ENCODE measurements at regions not wholly inside any gene's neighbourhood (a gene's known extent, or its start where the extent isn't known, plus 50 kb on each side); places are given as distances from the start of the nearest gene placed in this dataset.
"Not testable (repeated sequence)": the region's sequence is repeated elsewhere in the genome, so short reads cannot be mapped to it uniquely, and the experiment has no call there.

DNA sequence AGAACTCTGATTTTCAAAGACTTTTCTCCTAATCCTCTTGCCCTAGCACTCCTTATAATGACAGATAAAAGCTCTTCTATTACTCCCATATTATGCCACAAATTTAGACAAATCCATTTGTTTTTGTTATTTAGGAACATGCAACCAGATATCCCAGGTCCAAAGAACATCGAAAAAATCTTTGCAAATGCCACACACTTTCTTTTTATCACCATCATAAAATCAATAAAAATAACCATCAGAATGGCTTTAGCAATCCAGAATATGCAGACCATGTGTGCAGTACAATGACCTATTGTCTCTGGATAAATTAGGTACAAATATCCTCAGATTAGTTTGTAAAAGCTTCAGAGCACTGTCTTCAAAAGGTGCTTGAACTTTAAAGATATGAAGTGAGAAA is 376.2 kb upstream of the TCF4 start:
- Histone ChIP-seq H3K36me3 (ENCODE audit: control insufficient read depth, insufficient read depth, low read length) (no peaks in the 10 kb centered on the region), H3K9ac (ENCODE audit: low read length) (no peak overlapping the region), H3K27ac (ENCODE audit: low read depth, low read length) (no peak overlapping the region), H3K27me3 (ENCODE audit: control insufficient read depth, insufficient read depth, low read length) (no peaks in the 10 kb centered on the region), H3K4me3 (ENCODE audit: low read length) (no peak overlapping the region), H3K4me1 (ENCODE audit: control insufficient read depth, insufficient read depth, low read length) (no peaks in the 10 kb centered on the region)

DNA sequence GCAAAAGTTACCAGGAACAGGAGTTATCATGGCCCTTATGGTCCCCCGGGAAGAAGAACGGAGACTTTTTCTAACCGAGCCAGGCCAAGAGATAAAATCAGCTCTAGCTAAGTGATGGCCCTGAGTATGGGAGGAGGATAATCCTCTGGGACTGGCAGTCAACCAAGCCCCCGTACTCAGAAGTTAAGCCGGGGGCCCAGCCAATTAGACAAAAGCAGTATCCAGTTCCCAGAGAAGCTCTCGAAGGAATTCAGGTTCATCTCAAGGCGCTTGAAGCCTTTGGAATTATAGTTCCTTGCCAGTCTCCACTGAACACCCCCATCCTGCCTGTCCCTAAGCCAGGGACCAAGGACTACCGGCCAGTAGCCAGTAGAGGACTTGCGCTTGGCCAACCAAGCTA is 365.3 kb upstream of the TCF4 start:
- Histone ChIP-seq H3K4me1 (ENCODE audit: control insufficient read depth, insufficient read depth, low read length) (no peaks in the 10 kb centered on the region), H3K9ac (ENCODE audit: low read length) (no peak overlapping the region), H3K36me3 (ENCODE audit: control insufficient read depth, insufficient read depth, low read length) (no peaks in the 10 kb centered on the region), H3K27me3 (ENCODE audit: control insufficient read depth, insufficient read depth, low read length) (no peaks in the 10 kb centered on the region), H3K4me3 (ENCODE audit: low read length) (no peak overlapping the region), H3K27ac (ENCODE audit: low read depth, low read length) (no peak overlapping the region)

DNA sequence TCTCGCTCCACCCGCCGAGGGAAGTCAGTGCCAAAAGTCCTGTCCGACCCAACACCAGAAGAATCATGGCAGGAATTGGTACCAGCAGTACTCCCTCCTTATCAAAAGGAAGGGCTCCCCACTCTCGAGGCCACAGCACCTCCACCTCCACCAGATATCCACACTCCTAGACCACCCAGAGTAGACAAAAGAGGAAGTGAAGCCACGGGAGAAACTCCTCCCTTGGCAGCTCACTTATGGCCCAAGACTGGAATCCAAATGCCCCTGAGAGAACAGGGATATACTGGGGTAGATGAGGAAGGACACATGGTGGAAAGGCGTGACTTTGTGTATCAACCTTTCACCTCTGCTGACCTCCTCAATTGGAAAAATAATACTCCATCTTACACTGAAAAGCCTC is 363.7 kb upstream of the TCF4 start:
- not testable (repeated sequence) for H3K27ac ChIP-seq (ENCODE audit: low read depth, low read length); H3K27me3 ChIP-seq (ENCODE audit: control insufficient read depth, insufficient read depth, low read length); H3K9ac ChIP-seq (ENCODE audit: low read length); H3K4me3 ChIP-seq (ENCODE audit: low read length); H3K36me3 ChIP-seq (ENCODE audit: control insufficient read depth, insufficient read depth, low read length); H3K4me1 ChIP-seq (ENCODE audit: control insufficient read depth, insufficient read depth, low read length)

DNA sequence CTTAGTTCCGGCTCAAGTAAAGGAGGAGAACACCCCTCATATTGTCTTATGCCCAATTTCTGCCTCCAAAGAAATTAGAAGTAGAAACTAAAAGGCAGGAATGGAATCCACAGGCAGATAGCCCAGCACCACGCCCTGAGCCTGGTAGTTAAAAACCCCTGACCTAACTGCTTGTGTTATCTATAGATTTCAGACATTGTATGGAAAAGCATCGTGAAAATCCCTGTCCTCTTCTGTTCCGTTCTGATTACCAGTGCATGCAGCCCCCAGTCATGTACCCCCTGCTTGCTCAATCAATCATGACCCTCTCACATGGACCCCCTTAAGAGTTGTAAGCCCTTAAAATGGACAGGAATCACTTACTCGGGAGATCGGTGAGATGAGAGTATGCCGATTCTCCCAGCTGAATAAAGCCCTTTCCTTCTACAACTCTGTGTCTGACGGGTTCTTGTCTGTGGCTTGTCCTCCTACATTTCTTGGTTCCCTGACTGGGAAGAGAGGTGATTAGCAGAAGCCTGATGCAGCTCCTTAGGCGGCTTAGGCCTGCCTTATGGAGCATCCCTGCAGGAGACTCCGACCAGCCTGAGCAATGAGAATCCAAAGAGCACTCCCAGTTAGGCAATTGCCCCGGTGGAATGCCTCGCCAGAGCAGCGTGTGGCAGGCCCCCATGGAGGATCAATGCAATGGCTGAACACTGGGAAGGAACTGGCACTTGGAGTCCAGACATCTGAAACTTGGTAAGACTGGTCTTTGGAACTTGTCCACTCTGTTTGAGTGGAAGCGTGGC is 362.6 kb upstream of the TCF4 start:
- Histone ChIP-seq H3K9ac (ENCODE audit: low read length) (no peak overlapping the region), H3K27ac (ENCODE audit: low read depth, low read length) (no peak overlapping the region), H3K36me3 (ENCODE audit: control insufficient read depth, insufficient read depth, low read length) (no peaks in the 10 kb centered on the region), H3K4me3 (ENCODE audit: low read length) (no peak overlapping the region), H3K4me1 (ENCODE audit: control insufficient read depth, insufficient read depth, low read length) (no peaks in the 10 kb centered on the region), H3K27me3 (ENCODE audit: control insufficient read depth, insufficient read depth, low read length) (no peaks in the 10 kb centered on the region)

DNA sequence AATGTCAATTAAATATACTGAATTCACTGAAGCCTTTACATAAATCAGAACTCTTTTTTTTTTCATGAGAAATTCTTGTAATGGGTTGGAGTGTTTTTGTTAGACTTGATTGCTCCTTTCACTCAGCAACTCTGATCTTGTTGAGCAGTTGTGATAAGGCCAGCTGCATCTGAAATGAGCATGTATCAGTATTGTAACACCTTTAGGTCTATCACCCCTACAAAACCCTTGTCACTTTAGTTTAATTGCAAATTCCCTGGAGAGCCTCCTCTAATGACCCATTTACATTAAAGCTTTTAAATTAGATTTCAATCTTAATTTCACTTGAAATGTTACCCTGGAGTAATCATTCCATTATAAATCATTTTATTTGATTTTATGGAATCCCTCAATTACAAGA is 346.8 kb upstream of the TCF4 start:
- no peak overlapping the region for H3K4me3 ChIP-seq (ENCODE audit: low read length)
- H3K27me3 ChIP-seq (ENCODE audit: control insufficient read depth, insufficient read depth, low read length) = no peaks in the 10 kb centered on the region
- no peak overlapping the region for H3K27ac ChIP-seq (ENCODE audit: low read depth, low read length)
- H3K4me1 ChIP-seq (ENCODE audit: control insufficient read depth, insufficient read depth, low read length) = no peaks in the 10 kb centered on the region
- H3K36me3 ChIP-seq (ENCODE audit: control insufficient read depth, insufficient read depth, low read length) = no peaks in the 10 kb centered on the region
- H3K9ac ChIP-seq (ENCODE audit: low read length) = no peak overlapping the region

DNA sequence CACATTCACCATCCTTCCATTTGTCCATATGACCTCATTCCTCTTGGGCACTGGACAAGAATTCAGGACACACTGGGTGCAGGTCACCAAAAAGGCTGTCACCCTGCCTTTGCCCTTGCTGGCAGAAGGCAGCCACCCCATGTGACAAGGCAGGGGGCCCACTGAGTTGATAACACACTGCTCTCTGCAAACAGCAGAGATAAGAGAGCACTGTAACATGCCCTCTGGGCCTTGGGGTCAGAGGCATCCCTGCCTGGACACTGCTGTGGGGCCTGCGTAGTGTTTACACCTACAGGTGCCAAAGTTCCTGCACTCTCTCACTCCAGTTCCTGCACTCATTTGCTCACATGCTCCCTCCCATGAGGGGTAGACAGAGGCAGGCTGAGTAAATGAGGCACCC is 344.7 kb upstream of the TCF4 start:
- Histone ChIP-seq H3K27me3 (ENCODE audit: control insufficient read depth, insufficient read depth, low read length) (no peaks in the 10 kb centered on the region), H3K4me3 (ENCODE audit: low read length) (no peak overlapping the region), H3K4me1 (ENCODE audit: control insufficient read depth, insufficient read depth, low read length) (no peaks in the 10 kb centered on the region), H3K9ac (ENCODE audit: low read length) (no peak overlapping the region), H3K36me3 (ENCODE audit: control insufficient read depth, insufficient read depth, low read length) (no peaks in the 10 kb centered on the region), H3K27ac (ENCODE audit: low read depth, low read length) (no peak overlapping the region)

DNA sequence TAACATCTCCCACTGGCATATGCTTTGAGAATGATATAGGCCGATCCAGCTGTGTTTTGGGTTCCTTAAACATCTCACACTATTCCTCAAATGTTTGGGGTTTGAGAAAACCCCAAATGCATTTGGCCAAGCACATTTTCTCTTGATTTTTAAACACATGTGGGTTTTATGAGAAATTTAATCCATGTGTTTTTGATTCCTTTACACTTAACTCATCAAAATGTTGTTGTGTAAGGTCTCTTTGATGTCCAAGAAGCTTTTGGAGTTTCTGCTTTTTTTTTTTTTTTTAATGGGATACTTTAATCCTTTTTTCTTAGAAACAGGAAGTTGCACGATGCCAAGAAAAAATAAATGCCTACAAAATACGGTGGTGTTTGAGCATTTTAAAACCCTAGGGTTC is 339.8 kb upstream of the TCF4 start:
- no peaks in the 10 kb centered on the region for H3K36me3 ChIP-seq (ENCODE audit: control insufficient read depth, insufficient read depth, low read length)
- no peak overlapping the region for H3K4me3 ChIP-seq (ENCODE audit: low read length)
- no peak overlapping the region for H3K9ac ChIP-seq (ENCODE audit: low read length)
- H3K27ac ChIP-seq (ENCODE audit: low read depth, low read length) = no peak overlapping the region
- H3K27me3 ChIP-seq (ENCODE audit: control insufficient read depth, insufficient read depth, low read length) = no peaks in the 10 kb centered on the region
- no peaks in the 10 kb centered on the region for H3K4me1 ChIP-seq (ENCODE audit: control insufficient read depth, insufficient read depth, low read length)

DNA sequence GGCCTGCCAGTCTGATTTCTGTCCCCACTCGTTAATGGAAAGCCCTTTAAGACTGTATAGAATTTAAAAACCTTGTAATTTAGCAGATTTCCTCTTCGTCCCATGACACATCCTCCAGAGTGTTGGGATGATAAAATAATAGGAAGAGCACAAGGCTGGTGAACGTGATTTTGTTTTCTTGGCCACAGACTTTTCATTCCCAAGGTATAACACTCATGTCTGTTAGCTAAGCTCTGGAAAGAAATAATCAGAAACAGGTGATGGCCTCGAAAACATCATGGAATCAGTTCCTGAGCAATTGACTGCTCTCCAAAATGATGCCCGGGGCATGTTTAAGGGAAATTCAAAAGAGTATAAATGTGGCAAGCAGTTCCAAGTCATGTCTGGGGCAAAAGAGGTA is 337.8 kb upstream of the TCF4 start:
- no peaks in the 10 kb centered on the region for H3K36me3 ChIP-seq (ENCODE audit: control insufficient read depth, insufficient read depth, low read length)
- H3K4me3 ChIP-seq (ENCODE audit: low read length) = no peak overlapping the region
- H3K27me3 ChIP-seq (ENCODE audit: control insufficient read depth, insufficient read depth, low read length) = no peaks in the 10 kb centered on the region
- H3K9ac ChIP-seq (ENCODE audit: low read length) = no peak overlapping the region
- H3K4me1 ChIP-seq (ENCODE audit: control insufficient read depth, insufficient read depth, low read length) = no peaks in the 10 kb centered on the region
- H3K27ac ChIP-seq (ENCODE audit: low read depth, low read length) = no peak overlapping the region

DNA sequence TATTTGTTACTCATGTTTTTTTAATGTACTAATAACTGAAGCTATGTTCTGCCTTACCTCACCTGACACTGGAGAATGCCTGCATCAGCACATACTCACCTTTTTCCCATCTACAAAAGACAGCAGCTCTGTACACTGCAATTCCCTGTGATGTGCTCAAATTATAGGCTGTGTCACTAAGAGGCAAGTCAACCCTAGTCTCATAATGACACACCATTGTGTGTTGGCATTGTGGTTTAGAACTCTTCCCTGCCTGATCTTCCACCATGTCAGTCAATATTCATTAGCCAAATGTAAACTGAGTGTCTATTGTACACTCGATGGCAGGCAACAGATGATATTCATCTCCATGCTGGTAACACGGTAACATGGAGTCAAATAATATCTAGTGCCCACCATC is 332.1 kb upstream of the TCF4 start:
- Histone ChIP-seq H3K9ac (ENCODE audit: low read length) (no peak overlapping the region), H3K27me3 (ENCODE audit: control insufficient read depth, insufficient read depth, low read length) (no peaks in the 10 kb centered on the region), H3K27ac (ENCODE audit: low read depth, low read length) (no peak overlapping the region), H3K4me3 (ENCODE audit: low read length) (no peak overlapping the region), H3K4me1 (ENCODE audit: control insufficient read depth, insufficient read depth, low read length) (no peaks in the 10 kb centered on the region), H3K36me3 (ENCODE audit: control insufficient read depth, insufficient read depth, low read length) (no peaks in the 10 kb centered on the region)

DNA sequence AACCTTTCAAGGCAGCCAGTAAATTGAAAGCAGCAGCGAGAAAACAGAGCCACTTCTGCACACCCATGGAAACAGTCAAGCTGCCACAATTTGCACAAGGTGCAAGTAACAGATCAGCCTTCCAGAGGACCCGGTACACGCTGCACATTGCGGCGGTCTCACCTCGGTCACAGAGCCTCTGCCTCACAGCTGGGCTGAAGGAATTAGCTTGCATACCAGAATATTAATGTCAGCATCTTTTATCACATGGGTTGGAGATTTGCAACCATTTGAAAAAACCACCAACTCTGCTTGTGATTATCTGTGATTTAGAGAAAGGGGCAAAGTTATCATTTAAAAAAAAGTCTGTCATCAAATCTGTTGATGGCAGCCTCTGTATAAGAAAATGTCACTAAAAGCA is 330.5 kb upstream of the TCF4 start:
- H3K27me3 ChIP-seq (ENCODE audit: control insufficient read depth, insufficient read depth, low read length) = no peaks in the 10 kb centered on the region
- no peaks in the 10 kb centered on the region for H3K36me3 ChIP-seq (ENCODE audit: control insufficient read depth, insufficient read depth, low read length)
- H3K27ac ChIP-seq (ENCODE audit: low read depth, low read length) = no peak overlapping the region
- no peak overlapping the region for H3K4me3 ChIP-seq (ENCODE audit: low read length)
- no peaks in the 10 kb centered on the region for H3K4me1 ChIP-seq (ENCODE audit: control insufficient read depth, insufficient read depth, low read length)
- H3K9ac ChIP-seq (ENCODE audit: low read length) = no peak overlapping the region

DNA sequence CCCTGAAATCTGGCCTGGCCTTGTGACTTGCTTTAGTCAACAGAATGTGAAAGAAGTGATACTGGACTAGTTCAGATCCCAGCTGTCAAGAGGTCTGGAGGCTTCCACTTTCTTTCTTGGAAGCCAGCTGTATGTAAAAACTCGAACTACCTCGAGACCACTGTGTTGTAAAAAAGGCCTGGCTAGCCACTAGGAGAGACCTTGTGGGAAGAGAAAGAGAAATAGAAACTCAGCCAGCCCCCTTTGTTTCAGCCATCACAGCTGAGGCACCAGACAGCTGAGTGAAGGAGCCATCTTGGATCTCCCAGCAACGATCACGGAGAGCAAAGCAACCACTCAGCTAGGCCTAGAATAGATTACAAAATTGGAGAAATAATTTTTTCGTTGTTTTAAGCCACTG is 324.9 kb upstream of the TCF4 start:
- H3K36me3 ChIP-seq (ENCODE audit: control insufficient read depth, insufficient read depth, low read length) = no peaks in the 10 kb centered on the region
- H3K27ac ChIP-seq (ENCODE audit: low read depth, low read length) = no peak overlapping the region
- H3K9ac ChIP-seq (ENCODE audit: low read length) = no peak overlapping the region
- no peak overlapping the region for H3K4me3 ChIP-seq (ENCODE audit: low read length)
- no peaks in the 10 kb centered on the region for H3K27me3 ChIP-seq (ENCODE audit: control insufficient read depth, insufficient read depth, low read length)
- H3K4me1 ChIP-seq (ENCODE audit: control insufficient read depth, insufficient read depth, low read length) = no peaks in the 10 kb centered on the region

DNA sequence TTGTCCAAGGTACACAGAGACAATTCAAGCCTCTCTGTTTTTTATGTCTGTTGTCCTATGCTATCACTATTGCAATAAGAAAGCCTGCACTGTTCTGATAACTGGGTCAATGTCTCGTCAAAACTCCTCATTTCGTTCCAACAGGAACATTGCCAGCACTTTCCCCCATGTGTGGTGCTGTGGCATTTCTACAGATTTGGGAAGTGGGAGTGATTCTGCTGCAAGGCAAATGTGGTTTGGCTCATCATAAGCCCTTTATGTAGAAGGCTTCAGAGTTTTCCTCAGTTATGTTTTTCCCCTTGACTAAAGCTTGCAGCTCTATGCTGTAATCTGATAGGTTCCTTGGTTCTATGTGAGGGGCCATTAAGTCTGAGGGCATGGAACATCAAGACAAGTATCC is 324.1 kb upstream of the TCF4 start:
- no peaks in the 10 kb centered on the region for H3K36me3 ChIP-seq (ENCODE audit: control insufficient read depth, insufficient read depth, low read length)
- no peak overlapping the region for H3K4me3 ChIP-seq (ENCODE audit: low read length)
- H3K9ac ChIP-seq (ENCODE audit: low read length) = no peak overlapping the region
- H3K27ac ChIP-seq (ENCODE audit: low read depth, low read length) = no peak overlapping the region
- H3K4me1 ChIP-seq (ENCODE audit: control insufficient read depth, insufficient read depth, low read length) = peaks cover 2% of the 10 kb centered on the region
- no peaks in the 10 kb centered on the region for H3K27me3 ChIP-seq (ENCODE audit: control insufficient read depth, insufficient read depth, low read length)

DNA sequence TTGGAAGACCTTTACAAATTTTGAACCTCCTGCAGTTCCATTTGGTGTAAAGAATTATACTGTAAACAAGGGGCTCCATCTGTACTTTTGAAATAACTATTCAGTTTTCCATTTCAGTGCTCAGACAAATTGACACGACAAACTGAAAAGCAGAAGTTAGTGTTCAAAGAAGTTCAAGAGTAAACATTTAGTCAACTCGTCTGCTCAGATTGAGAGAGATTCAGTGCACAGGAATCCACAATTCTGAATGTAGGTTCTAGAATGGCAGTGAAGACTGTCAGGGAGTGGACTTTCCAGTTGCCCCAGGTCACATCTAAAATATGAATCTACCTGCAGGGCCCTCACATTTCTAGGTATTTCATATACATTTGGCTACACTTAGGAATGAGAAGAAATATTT is 322.3 kb upstream of the TCF4 start:
- H3K4me3 ChIP-seq (ENCODE audit: low read length) = no peak overlapping the region
- H3K9ac ChIP-seq (ENCODE audit: low read length) = no peak overlapping the region
- no peak overlapping the region for H3K27ac ChIP-seq (ENCODE audit: low read depth, low read length)
- H3K36me3 ChIP-seq (ENCODE audit: control insufficient read depth, insufficient read depth, low read length) = no peaks in the 10 kb centered on the region
- peaks cover 2% of the 10 kb centered on the region for H3K4me1 ChIP-seq (ENCODE audit: control insufficient read depth, insufficient read depth, low read length)
- no peaks in the 10 kb centered on the region for H3K27me3 ChIP-seq (ENCODE audit: control insufficient read depth, insufficient read depth, low read length)

All from rectal smooth muscle tissue (tissue), 1 donor.